ENCODE measurements at regions not wholly inside any gene's neighbourhood (a gene's known extent, or its start where the extent isn't known, plus 50 kb on each side); places are given as distances from the start of the nearest gene placed in this dataset.
"Not testable (repeated sequence)": the region's sequence is repeated elsewhere in the genome, so short reads cannot be mapped to it uniquely, and the experiment has no call there.

- no peak for DNase-seq
Observed at GRCh38 chr16:85240982-85241924, 129.0 kb upstream of the CIBAR2 start.

DNA sequence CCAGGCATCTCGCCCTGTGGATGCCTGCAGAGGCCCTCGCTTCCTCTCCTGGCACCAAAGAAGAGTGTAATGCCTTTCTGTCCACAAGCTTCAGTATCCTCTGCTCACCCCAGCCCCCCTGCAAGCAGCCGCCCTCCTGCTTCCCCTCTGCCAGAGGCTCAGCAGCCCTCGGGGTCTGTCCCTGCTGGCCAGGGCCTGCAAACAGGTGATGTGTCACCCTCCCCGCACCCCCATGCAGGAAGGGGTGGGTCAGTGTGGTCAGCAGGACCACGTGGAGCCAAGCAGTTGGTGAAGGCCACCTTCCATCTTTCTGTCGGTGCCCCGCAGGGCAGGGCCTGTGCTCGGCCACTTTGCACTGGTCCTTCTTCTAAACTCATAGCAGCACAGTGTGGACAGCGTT, 129.9 kb upstream of the CIBAR2 start:
- no peak for DNase-seq

DNA sequence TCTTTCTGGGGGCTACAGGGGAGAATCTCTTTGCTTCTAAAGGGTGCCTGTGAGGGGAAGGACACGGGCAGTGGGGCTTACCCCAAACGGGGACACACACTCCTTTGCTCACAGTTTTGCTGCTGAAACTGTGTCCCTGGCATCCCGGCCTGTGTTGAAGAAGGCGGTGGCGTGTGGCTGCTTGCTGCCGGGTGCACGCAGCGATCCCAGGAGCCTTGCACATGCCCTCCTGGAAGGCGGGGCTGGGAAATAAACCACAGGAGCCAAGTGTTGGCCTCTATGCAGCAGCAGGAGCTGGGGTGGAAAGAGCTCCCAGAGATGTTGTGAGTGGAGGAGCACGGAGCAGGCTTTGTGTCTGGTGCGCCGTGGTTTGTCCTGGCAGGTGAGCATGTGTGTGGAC, 131.0 kb upstream of the CIBAR2 start:
- no peak for DNase-seq

- DNase-seq = not testable (repeated sequence)
Observed at GRCh38 chr16:85244452-85244851, 132.2 kb upstream of the CIBAR2 start.

GRCh38 chr16:85245307-85246172, 133.3 kb upstream of the CIBAR2 start:
- peak; percentile 59 to 74 (median 69) for DNase-seq

GRCh38 chr16:85246473-85246872, 134.2 kb upstream of the CIBAR2 start:
- DNase-seq = no peak

DNA sequence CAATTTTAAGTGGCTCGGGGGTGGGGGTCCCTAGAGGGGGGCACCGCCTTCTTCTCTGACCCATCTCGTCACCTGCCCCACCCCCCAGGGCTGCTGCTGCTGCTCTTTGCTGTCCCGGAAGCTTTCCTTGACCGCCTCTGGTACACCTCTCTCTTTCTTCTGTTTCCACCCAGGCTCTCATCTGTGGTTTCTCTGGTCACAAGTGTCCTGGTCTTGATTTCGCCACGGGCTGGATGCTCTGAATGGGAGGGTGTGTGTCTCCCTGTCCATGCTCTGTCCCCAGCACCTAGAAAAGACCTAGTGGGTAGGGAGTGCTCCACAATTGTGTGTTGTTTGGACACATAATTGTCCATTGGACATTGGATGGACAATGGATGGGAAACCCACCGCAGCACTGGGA, 134.7 kb upstream of the CIBAR2 start:
- DNase-seq = no peak

- DNase-seq = no peak
Observed at GRCh38 chr16:85248342-85248741, 136.1 kb upstream of the CIBAR2 start.

- no peak for DNase-seq
Observed at GRCh38 chr16:85248857-85249256, 136.6 kb upstream of the CIBAR2 start.

DNA sequence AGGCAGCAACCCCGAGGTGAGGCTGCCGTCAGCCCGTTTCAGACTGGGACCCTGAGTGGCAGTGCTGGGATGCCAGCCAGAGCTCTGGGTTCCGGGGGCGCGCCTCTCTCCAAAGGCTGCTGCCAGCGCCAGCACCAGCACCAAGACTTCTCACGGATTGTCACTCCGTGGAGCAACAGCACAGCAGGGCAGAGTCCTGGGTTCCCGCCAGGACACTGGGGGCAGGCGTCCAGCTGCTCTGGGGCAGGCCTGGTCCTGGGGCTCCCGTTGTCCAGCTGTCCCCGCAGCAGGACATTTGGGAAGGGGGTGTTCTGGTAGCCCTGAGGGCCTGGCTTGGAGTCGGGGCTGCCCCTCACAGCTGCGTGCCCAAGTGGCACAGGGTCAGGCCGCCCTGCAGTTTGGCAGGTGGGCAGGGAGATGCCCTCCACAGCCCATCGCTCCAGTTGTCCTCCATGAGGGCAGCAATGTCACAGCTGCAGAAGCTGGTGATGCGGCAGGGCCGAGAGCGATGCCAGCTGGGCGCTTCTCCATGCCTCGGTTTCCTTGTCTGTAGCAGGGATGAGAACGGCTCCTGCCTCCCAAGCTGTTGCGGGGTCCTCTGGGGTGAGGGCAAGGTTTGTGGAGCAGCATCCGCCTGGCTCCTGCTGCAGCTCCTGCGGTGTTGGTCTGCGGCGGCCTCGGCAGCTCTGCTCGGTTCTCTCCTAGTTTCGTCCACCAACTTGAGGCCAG, 137.3 kb upstream of the CIBAR2 start:
- DNase-seq = no peak

DNA sequence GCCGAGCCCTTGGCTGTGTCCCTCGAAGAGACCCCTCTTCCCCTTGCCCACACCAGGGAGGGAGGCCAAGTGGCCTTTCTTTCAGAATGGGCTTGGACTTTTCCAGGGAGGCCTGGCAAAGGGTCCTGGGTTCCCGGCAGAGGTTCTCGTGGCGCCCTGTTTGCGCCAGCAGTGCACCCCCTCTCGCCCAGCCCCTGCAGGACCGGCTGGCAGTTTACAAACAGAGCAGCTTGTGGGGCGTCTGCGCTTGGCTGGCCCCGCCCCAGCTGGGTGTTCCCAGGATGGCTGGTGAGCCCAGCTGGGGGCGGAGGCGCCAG, 137.8 kb upstream of the CIBAR2 start:
- DNase-seq = no peak

DNA sequence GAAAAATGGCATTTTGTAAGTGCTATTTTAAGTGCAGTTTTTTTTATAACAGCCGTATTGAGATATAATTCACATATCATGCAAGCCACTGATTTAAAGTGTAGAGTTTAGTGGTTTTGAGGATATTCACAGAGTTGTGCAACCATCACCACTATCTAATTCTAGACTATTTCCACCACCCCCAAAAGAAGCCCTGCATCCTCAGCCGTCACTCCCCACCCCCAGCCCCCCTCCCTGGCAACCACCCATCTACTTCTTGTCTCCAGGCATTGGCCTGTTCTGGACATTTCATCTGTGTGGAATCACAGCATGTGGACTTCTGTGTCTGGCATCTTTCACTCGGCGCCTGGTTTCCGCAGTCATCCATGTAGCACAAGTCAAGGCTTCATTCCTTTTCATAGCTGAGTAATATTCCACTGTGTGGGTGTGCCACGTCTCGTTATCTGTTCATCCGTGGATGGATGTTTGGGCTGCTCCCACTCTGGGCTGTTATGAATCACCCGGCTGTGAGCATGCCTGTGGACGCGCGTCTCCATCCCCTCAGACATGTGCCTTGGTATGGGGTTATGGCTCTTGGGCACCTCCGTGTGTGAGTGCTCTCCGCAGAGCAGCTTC, 138.4 kb upstream of the CIBAR2 start:
- no peak for DNase-seq

GRCh38 chr16:85251225-85251760, 139.0 kb upstream of the CIBAR2 start:
- no peak for DNase-seq

GRCh38 chr16:85252014-85252413, 139.7 kb upstream of the CIBAR2 start:
- DNase-seq = no peak

DNA sequence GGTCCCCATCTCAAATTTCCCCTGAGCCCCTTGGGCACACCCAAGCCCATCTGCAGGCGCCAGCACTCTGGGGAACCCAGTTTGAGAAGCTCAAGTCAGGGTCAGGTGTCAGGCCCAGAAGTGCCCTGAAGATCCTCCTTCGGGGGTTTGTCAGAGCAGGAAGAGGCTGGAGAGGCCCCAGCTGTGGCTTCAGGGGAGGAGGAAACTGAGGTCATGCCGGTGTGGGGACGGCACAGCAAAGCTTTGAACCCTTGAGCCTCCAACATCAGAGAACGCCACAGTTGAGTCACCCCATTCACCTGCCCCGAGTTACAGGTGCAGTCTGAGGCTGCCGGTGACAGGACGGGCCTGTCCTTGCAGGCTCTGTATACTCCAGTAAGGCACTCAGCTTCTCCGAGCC, 140.2 kb upstream of the CIBAR2 start:
- DNase-seq = no peak

GRCh38 chr16:85253084-85253941, 141.0 kb upstream of the CIBAR2 start:
- DNase-seq = peak; percentile 51 to 80 (median 63)

DNA sequence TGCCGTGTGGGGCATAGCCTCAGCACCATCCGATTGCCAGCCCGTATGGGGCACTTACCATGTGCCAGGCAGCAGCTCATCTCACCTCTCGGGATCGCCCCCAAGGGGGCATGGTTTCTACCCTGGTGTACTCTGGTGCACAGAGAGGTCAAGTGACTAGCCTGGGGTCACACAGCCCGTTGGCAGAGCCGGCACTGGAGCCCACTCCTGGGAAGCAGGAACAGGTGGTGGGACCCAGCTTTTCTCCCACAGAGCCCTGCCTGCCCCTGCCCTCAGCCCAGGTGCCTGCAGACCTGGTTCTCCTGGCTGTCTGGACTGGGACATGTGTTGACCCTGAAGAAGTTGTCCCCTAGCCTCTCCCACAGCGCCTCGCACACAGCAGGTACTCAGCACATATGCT, 141.8 kb upstream of the CIBAR2 start:
- no peak for DNase-seq

- no peak for DNase-seq
Observed at GRCh38 chr16:85254921-85255320, 142.6 kb upstream of the CIBAR2 start.

- DNase-seq = no peak
Observed at GRCh38 chr16:85255777-85256176, 143.5 kb upstream of the CIBAR2 start.

DNA sequence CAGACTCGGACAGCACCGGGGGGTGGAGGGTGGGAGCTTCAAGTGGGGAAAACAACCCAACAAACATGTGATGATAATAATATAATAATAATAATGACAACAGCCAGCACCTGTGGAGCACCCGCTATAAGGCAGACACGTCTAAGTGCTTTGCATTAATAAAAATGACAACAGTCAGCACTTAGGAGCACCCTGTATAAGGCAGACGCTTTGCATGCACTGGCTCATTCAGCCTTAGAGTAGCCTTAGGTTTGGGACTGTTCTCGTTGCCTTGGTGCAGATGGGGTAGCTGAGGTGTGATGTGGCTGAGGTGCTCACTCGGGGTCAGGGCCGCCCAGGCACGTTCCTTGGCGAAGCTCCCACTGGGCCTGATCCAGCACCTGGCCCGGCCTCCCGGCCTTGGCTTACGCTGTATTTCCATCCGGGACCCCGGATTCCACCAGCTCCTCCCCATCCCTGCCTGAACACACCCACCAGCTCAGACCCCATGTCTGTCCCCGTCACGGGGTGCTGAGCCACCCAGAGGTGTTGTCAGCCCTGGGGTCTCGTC, 144.0 kb upstream of the CIBAR2 start:
- DNase-seq = no peak

GRCh38 chr16:85257483-85257882, 145.2 kb upstream of the CIBAR2 start:
- DNase-seq = no peak
